CD4-positive, alpha-beta T cell treated with Interleukin-12 subunit alpha and Interleukin-12 subunit beta, for 1 hour (primary cell): ENCODE measurements at regions not wholly inside any gene's neighbourhood (a gene's known extent, or its start where the extent isn't known, plus 50 kb on each side); places are given as distances from the start of the nearest gene placed in this dataset.

Experiments used
- DNase-seq: peaks from one replicate; pipeline ENCODE4 v3.0.0-alpha.2; 2020

GRCh38 chr1:87937831-87938395, 609.2 kb downstream of the LMO4 start:
- DNase-seq = no peak

- no peak for DNase-seq
Measured at GRCh38 chr1:87938631-87939030, 610.0 kb downstream of the LMO4 start.

- DNase-seq = no peak
Measured at GRCh38 chr1:87939444-87939843, 610.8 kb downstream of the LMO4 start.

GRCh38 chr1:87940421-87940820, 611.7 kb downstream of the LMO4 start:
- DNase-seq = no peak

GRCh38 chr1:87941337-87941946, 612.8 kb downstream of the LMO4 start:
- no peak for DNase-seq

- no peak for DNase-seq
Measured at GRCh38 chr1:87942165-87942564, 613.5 kb downstream of the LMO4 start.

GRCh38 chr1:87949711-87950110, 621.0 kb downstream of the LMO4 start:
- DNase-seq = no peak

- no peak for DNase-seq
Measured at GRCh38 chr1:87950369-87950768, 621.7 kb downstream of the LMO4 start.

- no peak for DNase-seq
Measured at GRCh38 chr1:87951409-87951808, 622.7 kb downstream of the LMO4 start.

GRCh38 chr1:87951852-87952251, 623.2 kb downstream of the LMO4 start:
- DNase-seq = no peak

GRCh38 chr1:87953121-87953520, 624.4 kb downstream of the LMO4 start:
- DNase-seq = no peak

GRCh38 chr1:87953732-87954344, 625.2 kb downstream of the LMO4 start:
- DNase-seq = peak; percentile 59

- no peak for DNase-seq
Measured at GRCh38 chr1:87955038-87955437, 626.4 kb downstream of the LMO4 start.

- DNase-seq = no peak
Measured at GRCh38 chr1:87956072-87956471, 627.4 kb downstream of the LMO4 start.

- no peak for DNase-seq
Measured at GRCh38 chr1:87956750-87957149, 628.1 kb downstream of the LMO4 start.

GRCh38 chr1:87957331-87957730, 628.7 kb downstream of the LMO4 start:
- no peak for DNase-seq

GRCh38 chr1:87958201-87958600, 629.5 kb downstream of the LMO4 start:
- DNase-seq = no peak

- no peak for DNase-seq
Measured at GRCh38 chr1:87958716-87959115, 630.0 kb downstream of the LMO4 start.

GRCh38 chr1:87959236-87959635, 630.6 kb downstream of the LMO4 start:
- no peak for DNase-seq

- no peak for DNase-seq
Measured at GRCh38 chr1:87961992-87962391, 633.3 kb downstream of the LMO4 start.

GRCh38 chr1:87963556-87963955, 634.9 kb downstream of the LMO4 start:
- DNase-seq = no peak

- no peak for DNase-seq
Measured at GRCh38 chr1:87965193-87965592, 636.5 kb downstream of the LMO4 start.

GRCh38 chr1:87968197-87968955, 639.7 kb downstream of the LMO4 start:
- DNase-seq = no peak

GRCh38 chr1:87969040-87969439, 640.4 kb downstream of the LMO4 start:
- DNase-seq = no peak
